ENCODE measurements at regions not wholly inside any gene's neighbourhood (a gene's known extent, or its start where the extent isn't known, plus 50 kb on each side); places are given as distances from the start of the nearest gene placed in this dataset.

DNA sequence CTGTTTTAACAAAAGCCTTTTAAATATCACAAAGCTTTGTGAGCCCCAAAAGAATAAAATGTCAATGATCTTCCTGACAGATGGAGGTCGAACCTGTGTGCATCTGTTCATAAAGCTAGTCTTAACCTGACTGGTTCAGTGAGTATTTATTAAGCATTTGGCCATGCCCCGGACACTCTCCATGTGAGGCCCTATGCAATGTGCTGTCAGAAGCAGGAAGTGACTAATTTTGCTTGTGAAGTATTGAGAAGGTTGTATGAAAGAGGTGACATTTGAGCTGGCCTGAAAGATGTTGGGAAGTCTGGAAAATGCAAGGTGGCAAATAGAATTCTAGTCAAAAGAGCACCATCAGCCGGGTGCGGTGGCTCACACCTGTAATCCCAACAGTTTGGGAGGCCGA, 171.4 kb downstream of the MSL3 start:
- TF ChIP-seq SUZ12 (IDR thresholded peaks at IDR 0.05) (no peak), HDGF (IDR thresholded peaks at IDR 0.05; ENCODE audit: borderline replicate concordance) (no peak), FOXA1 (IDR thresholded peaks at IDR 0.05) (no peak), SP1 (IDR thresholded peaks at IDR 0.05) (no peak), ZNF384 (IDR thresholded peaks at IDR 0.05) (no peak), TARDBP (IDR thresholded peaks at IDR 0.05) (no peak), L3MBTL2 (conservative IDR thresholded peaks at IDR 0.05) (no peak), NFRKB (IDR thresholded peaks at IDR 0.05) (no peak), FOXM1 (IDR thresholded peaks at IDR 0.05; ENCODE audit: borderline replicate concordance) (no peak), BHLHE40 (IDR thresholded peaks at IDR 0.05; ENCODE audit: borderline replicate concordance) (no peak), ELF4 (IDR thresholded peaks at IDR 0.05) (no peak), ARNT (IDR thresholded peaks at IDR 0.05) (no peak)
- TF ChIP-seq, protein P1, sequence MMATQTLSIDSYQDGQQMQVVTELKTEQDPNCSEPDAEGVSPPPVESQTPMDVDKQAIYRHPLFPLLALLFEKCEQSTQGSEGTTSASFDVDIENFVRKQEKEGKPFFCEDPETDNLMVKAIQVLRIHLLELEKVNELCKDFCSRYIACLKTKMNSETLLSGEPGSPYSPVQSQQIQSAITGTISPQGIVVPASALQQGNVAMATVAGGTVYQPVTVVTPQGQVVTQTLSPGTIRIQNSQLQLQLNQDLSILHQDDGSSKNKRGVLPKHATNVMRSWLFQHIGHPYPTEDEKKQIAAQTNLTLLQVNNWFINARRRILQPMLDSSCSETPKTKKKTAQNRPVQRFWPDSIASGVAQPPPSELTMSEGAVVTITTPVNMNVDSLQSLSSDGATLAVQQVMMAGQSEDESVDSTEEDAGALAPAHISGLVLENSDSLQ (IDR thresholded peaks at IDR 0.05) = no peak

All from HEK293T (cell line).